Keratinocyte (primary cell): ENCODE measurements at regions not wholly inside any gene's neighbourhood (a gene's known extent, or its start where the extent isn't known, plus 50 kb on each side); places are given as distances from the start of the nearest gene placed in this dataset.

Experiments used
- DNase-seq: peaks from one replicate; pipeline ENCODE4 v3.0.0-alpha.2; 2011; ENCODE audit warnings: low read depth, missing footprints, low spot score
- FAIRE-seq: peaks from 2 replicates; lab custom pipeline; 2011; peaks lifted over from hg19 to GRCh38; lab: Jason Lieb, UNC
- H2AFZ ChIP-seq: 2 replicates; pipeline ENCODE4 v1.6.0; 2012; ENCODE audit warnings: low read length, control low read depth, inconsistent platforms; ENCODE audit not compliant: control insufficient read depth
- H3K27ac ChIP-seq: 2 replicates; pipeline ENCODE4 v1.5.1; 2011; ENCODE audit warnings: low read length; ENCODE audit not compliant: control insufficient read depth, insufficient read depth
- H3K27me3 ChIP-seq: 3 replicates; pipeline ENCODE4 v1.6.0; 2011; ENCODE audit warnings: low read length; ENCODE audit not compliant: control insufficient read depth, insufficient read depth; ENCODE audit errors: extremely low read depth
- H3K36me3 ChIP-seq, 2 experiments: 2 replicates in 1 of 2; 3 replicates in 1 of 2; pipeline ENCODE4 v1.5.1; 2011; ENCODE audit warnings: low read length in 2 of 2, mild to moderate bottlenecking in 1 of 2; ENCODE audit not compliant: control insufficient read depth in 2 of 2, insufficient read depth in 2 of 2; ENCODE audit errors: extremely low read depth in 1 of 2
- H3K4me1 ChIP-seq: 3 replicates; pipeline ENCODE4 v1.5.1; 2011; ENCODE audit warnings: low read length; ENCODE audit not compliant: control insufficient read depth, insufficient read depth; ENCODE audit errors: extremely low read depth
- H3K4me2 ChIP-seq: 3 replicates; pipeline ENCODE4 v1.6.0; 2011; ENCODE audit warnings: low read depth, low read length; ENCODE audit not compliant: control insufficient read depth, insufficient read depth; ENCODE audit errors: extremely low read depth
- H3K4me3 ChIP-seq, 3 experiments: fragments of 200-600 bp in 1 of 3; sonication (generic) in 1 of 3; 2 replicates in 2 of 3; 3 replicates in 1 of 3; pipeline ENCODE4 v1.5.1; 2011 to 2016; ENCODE audit warnings: low read length in 3 of 3, mild to moderate bottlenecking in 3 of 3, control low read depth in 2 of 3, inconsistent platforms in 1 of 3, low read depth in 1 of 3, mixed read lengths in 1 of 3, mixed run types in 1 of 3, moderate library complexity in 1 of 3; ENCODE audit not compliant: control insufficient read depth in 2 of 3, insufficient read depth in 2 of 3; ENCODE audit errors: extremely low read depth in 1 of 3
- H3K79me2 ChIP-seq: 2 replicates; pipeline ENCODE4 v1.6.0; 2012; ENCODE audit warnings: low read length; ENCODE audit not compliant: control insufficient read depth, insufficient read depth
- H3K9ac ChIP-seq: 3 replicates; pipeline ENCODE4 v1.6.0; 2011; ENCODE audit warnings: low read length; ENCODE audit not compliant: control insufficient read depth, insufficient read depth; ENCODE audit errors: extremely low read depth
- H3K9me1 ChIP-seq: 3 replicates; pipeline ENCODE4 v1.6.0; 2011; ENCODE audit warnings: low read length; ENCODE audit not compliant: control insufficient read depth, insufficient read depth; ENCODE audit errors: extremely low read depth
- H3K9me3 ChIP-seq: 2 replicates; pipeline ENCODE4 v1.5.1; 2012; ENCODE audit warnings: low read depth, low read length; ENCODE audit not compliant: control insufficient read depth
- H4K20me1 ChIP-seq: 3 replicates; pipeline ENCODE4 v1.6.0; 2011; ENCODE audit warnings: low read length; ENCODE audit not compliant: control insufficient read depth, insufficient read depth; ENCODE audit errors: extremely low read depth
- CTCF ChIP-seq, 3 experiments: IDR thresholded peaks in 1 of 3; conservative IDR thresholded peaks in 1 of 3; optimal IDR thresholded peaks in 1 of 3; 2 replicates in 2 of 3; 3 replicates in 1 of 3; pipeline versions ENCODE3 to v1.5.1; 2011; ENCODE audit warnings: low read length in 3 of 3, mild to moderate bottlenecking in 3 of 3, moderate library complexity in 2 of 3, control low read depth in 1 of 3, inconsistent platforms in 1 of 3; ENCODE audit not compliant: insufficient read depth in 2 of 3; ENCODE audit errors: extremely low read depth in 1 of 3
- EZH2 ChIP-seq: IDR thresholded peaks from one replicate; pipeline ENCODE4 v1.6.1; 2012; ENCODE audit warnings: inconsistent platforms, mild to moderate bottlenecking, low read length, moderate library complexity
- dilution Hi-C: fragments of 300-500 bp; cut with MboI; formaldehyde crosslinking; loops from one replicate; pipeline ENCODE4 v1.7.0; 2020; ENCODE audit warnings: low sequenced_read_pairs; ENCODE audit not compliant: extremely low pct_ligation_motif_present

GRCh38 chr6:139591075-139591865 is 216.8 kb upstream of the CITED2 start:
- H4K20me1 ChIP-seq, result no peaks in the 10 kb centered on the region
- H3K9ac ChIP-seq, result no peak overlapping the region
- H3K4me1 ChIP-seq, result peaks cover 10% of the 10 kb centered on the region
- no peaks in the 10 kb centered on the region for H3K79me2 ChIP-seq
- no peaks in the 10 kb centered on the region for H3K27me3 ChIP-seq
- no peaks in the 10 kb centered on the region for H3K9me3 ChIP-seq
- H3K36me3 ChIP-seq, result no peaks in the 10 kb centered on the region
- TF ChIP-seq CTCF (optimal IDR thresholded peaks at IDR 0.05 in 1 of 3, IDR thresholded peaks at IDR 0.05 in 1 of 3, conservative IDR thresholded peaks at IDR 0.05 in 1 of 3; ENCODE audit: extremely low read depth in 1 of 3, insufficient read depth in 2 of 3, low read length in 3 of 3) (no peak), EZH2 (no peak)
- no peak overlapping the region for H3K27ac ChIP-seq
- DNase-seq, result no peak
- no peak for FAIRE-seq
- H3K9me1 ChIP-seq, result no peaks in the 10 kb centered on the region
- dilution Hi-C loops, result no loop called here
- H3K4me2 ChIP-seq, result no peak overlapping the region
- no peak overlapping the region for H2AFZ ChIP-seq
- no peak overlapping the region for H3K4me3 ChIP-seq

- DNase-seq (no peak), FAIRE-seq (no peak)
- H3K9me1 ChIP-seq, result no peaks in the 10 kb centered on the region
- no peaks in the 10 kb centered on the region for H3K36me3 ChIP-seq
- dilution Hi-C loops, result no loop called here
- no peak for TF ChIP-seq EZH2
- no peak for TF ChIP-seq CTCF (optimal IDR thresholded peaks at IDR 0.05 in 1 of 3, IDR thresholded peaks at IDR 0.05 in 1 of 3, conservative IDR thresholded peaks at IDR 0.05 in 1 of 3; ENCODE audit: extremely low read depth in 1 of 3, insufficient read depth in 2 of 3, low read length in 3 of 3)
- peaks cover 10% of the 10 kb centered on the region for H3K4me1 ChIP-seq
- no peak overlapping the region for H3K4me2 ChIP-seq
- no peak overlapping the region for H3K9ac ChIP-seq
- no peak overlapping the region for H3K4me3 ChIP-seq
- H3K27me3 ChIP-seq, result no peaks in the 10 kb centered on the region
- no peaks in the 10 kb centered on the region for H3K79me2 ChIP-seq
- no peaks in the 10 kb centered on the region for H4K20me1 ChIP-seq
- H3K27ac ChIP-seq, result no peak overlapping the region
- H3K9me3 ChIP-seq, result no peaks in the 10 kb centered on the region
- no peak overlapping the region for H2AFZ ChIP-seq
These were observed 215.8 kb upstream of the CITED2 start for GRCh38 chr6:139590206-139590605.
